ENCODE measurements at regions not wholly inside any gene's neighbourhood (a gene's known extent, or its start where the extent isn't known, plus 50 kb on each side); places are given as distances from the start of the nearest gene placed in this dataset.

- H3K27ac ChIP-seq (ENCODE audit: low read length) = no peak overlapping the region
- no peak overlapping the region for H3K9ac ChIP-seq (ENCODE audit: low read length)
- no peaks in the 10 kb centered on the region for H3K27me3 ChIP-seq (ENCODE audit: control insufficient read depth, insufficient read depth, low read length)
- no peak overlapping the region for H3K4me3 ChIP-seq (ENCODE audit: low read length)
- H3K4me1 ChIP-seq (ENCODE audit: control insufficient read depth, low read depth, low read length) = peaks cover 33% of the 10 kb centered on the region
- H3K9me3 ChIP-seq (ENCODE audit: control insufficient read depth, low read depth, low read length) = no peaks in the 10 kb centered on the region
- no peaks in the 10 kb centered on the region for H3K36me3 ChIP-seq (ENCODE audit: control insufficient read depth, low read depth, low read length)
Measured at GRCh38 chr3:117695321-117695720, 985.7 kb downstream of the TUSC7 start.

DNA sequence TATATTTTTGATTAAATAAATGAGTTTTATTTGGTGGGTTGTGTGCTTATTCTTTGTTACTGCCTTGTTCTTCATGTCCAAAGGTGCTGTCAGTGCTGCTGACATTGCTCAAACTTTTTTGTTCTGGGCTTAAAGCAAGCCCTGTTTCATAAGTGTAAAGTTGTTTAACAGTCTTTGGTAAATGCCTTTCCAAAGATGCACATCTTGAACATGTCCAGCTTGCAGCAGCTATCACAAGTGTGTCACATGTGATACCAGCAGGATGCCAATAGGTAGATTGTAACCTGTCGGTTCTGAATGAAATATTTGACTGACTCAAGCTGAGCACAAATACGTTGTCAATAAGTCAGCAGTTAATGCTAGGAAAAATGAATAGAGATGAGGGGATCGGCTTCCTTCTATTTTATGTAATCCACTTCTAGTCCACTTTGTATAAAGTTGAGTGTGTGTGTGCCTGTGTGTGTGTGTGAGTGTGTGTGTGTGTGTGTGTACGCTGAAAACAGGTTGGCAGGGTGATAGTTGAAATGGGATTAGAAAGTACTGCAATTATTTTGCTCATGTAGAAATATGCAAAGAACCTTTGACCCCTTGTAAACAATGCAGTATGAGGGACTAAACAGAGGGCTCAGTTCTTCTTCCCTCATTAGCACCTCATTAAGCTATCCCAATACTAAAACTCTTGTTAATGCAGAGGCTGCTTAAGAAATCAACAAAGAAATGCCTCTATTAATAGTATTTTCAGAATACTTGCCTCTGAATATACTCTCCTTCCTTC, 986.5 kb downstream of the TUSC7 start:
- H3K9me3 ChIP-seq (ENCODE audit: control insufficient read depth, low read depth, low read length) = no peaks in the 10 kb centered on the region
- H3K4me3 ChIP-seq (ENCODE audit: low read length) = no peak overlapping the region
- H3K27ac ChIP-seq (ENCODE audit: low read length) = no peak overlapping the region
- no peak overlapping the region for H3K9ac ChIP-seq (ENCODE audit: low read length)
- no peaks in the 10 kb centered on the region for H3K27me3 ChIP-seq (ENCODE audit: control insufficient read depth, insufficient read depth, low read length)
- H3K4me1 ChIP-seq (ENCODE audit: control insufficient read depth, low read depth, low read length) = peaks cover 33% of the 10 kb centered on the region
- H3K36me3 ChIP-seq (ENCODE audit: control insufficient read depth, low read depth, low read length) = no peaks in the 10 kb centered on the region

DNA sequence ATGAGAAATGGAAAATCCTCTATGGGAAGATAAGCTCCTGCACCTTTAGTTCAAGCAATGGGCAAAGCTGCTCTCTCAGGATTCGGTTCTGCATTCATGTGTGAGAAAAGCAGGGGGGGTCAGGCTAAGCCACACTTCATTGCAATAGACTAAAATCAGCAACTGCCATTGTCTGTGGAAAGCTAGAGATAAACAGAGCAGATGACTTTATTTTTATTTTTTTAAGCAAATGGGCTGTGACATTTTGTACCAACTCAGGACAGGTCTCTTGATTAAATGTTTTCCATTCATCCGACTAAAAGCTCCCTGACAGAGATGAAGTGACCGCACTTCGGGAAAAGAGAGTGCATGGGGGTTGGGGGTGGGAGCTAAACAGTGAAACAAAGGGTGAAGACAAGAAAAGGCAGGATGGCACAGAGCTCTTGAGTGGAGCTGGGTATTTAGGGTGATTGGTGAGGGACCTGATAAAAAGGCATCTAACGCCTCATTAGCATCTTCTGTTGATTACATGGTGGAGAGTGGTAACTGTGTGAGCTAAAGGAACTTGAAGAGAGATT, 987.4 kb downstream of the TUSC7 start:
- Histone ChIP-seq H3K27me3 (ENCODE audit: control insufficient read depth, insufficient read depth, low read length) (no peaks in the 10 kb centered on the region), H3K4me3 (ENCODE audit: low read length) (no peak overlapping the region), H3K36me3 (ENCODE audit: control insufficient read depth, low read depth, low read length) (no peaks in the 10 kb centered on the region), H3K4me1 (ENCODE audit: control insufficient read depth, low read depth, low read length) (peaks cover 27% of the 10 kb centered on the region), H3K9me3 (ENCODE audit: control insufficient read depth, low read depth, low read length) (no peaks in the 10 kb centered on the region), H3K27ac (ENCODE audit: low read length) (no peak overlapping the region), H3K9ac (ENCODE audit: low read length) (no peak overlapping the region)

DNA sequence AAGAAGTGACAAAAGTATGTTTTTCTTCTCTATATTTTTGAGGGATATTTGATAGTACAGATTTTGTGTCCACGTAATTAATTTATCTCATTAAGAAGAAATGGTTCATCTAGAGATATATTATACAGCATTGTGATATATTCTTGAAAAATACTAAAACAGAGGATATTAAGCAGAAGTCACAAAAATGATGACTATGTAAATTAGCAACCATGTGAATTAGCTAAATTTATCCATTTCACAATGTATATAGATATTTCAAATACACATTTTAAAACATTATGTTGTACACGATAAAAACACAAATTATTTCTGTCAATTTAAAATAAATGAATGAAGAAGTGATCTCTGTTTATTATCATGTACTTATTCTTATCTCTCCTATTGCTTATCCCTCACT, 989.5 kb downstream of the TUSC7 start:
- no peaks in the 10 kb centered on the region for H3K9me3 ChIP-seq (ENCODE audit: control insufficient read depth, low read depth, low read length)
- no peak overlapping the region for H3K9ac ChIP-seq (ENCODE audit: low read length)
- no peaks in the 10 kb centered on the region for H3K27me3 ChIP-seq (ENCODE audit: control insufficient read depth, insufficient read depth, low read length)
- H3K36me3 ChIP-seq (ENCODE audit: control insufficient read depth, low read depth, low read length) = no peaks in the 10 kb centered on the region
- H3K27ac ChIP-seq (ENCODE audit: low read length) = no peak overlapping the region
- H3K4me3 ChIP-seq (ENCODE audit: low read length) = no peak overlapping the region
- peaks cover 14% of the 10 kb centered on the region for H3K4me1 ChIP-seq (ENCODE audit: control insufficient read depth, low read depth, low read length)

- Histone ChIP-seq H3K27ac (ENCODE audit: low read length) (no peak overlapping the region), H3K9me3 (ENCODE audit: control insufficient read depth, low read depth, low read length) (no peaks in the 10 kb centered on the region), H3K9ac (ENCODE audit: low read length) (no peak overlapping the region), H3K27me3 (ENCODE audit: control insufficient read depth, insufficient read depth, low read length) (no peaks in the 10 kb centered on the region), H3K36me3 (ENCODE audit: control insufficient read depth, low read depth, low read length) (no peaks in the 10 kb centered on the region), H3K4me1 (ENCODE audit: control insufficient read depth, low read depth, low read length) (peaks cover 14% of the 10 kb centered on the region), H3K4me3 (ENCODE audit: low read length) (no peak overlapping the region)
Measured at GRCh38 chr3:117700573-117701360, 991.2 kb downstream of the TUSC7 start.

- H3K27ac ChIP-seq (ENCODE audit: low read length) = no peak overlapping the region
- H3K4me1 ChIP-seq (ENCODE audit: control insufficient read depth, low read depth, low read length) = no peaks in the 10 kb centered on the region
- H3K9me3 ChIP-seq (ENCODE audit: control insufficient read depth, low read depth, low read length) = no peaks in the 10 kb centered on the region
- no peaks in the 10 kb centered on the region for H3K36me3 ChIP-seq (ENCODE audit: control insufficient read depth, low read depth, low read length)
- no peak overlapping the region for H3K9ac ChIP-seq (ENCODE audit: low read length)
- H3K4me3 ChIP-seq (ENCODE audit: low read length) = no peak overlapping the region
- H3K27me3 ChIP-seq (ENCODE audit: control insufficient read depth, insufficient read depth, low read length) = no peaks in the 10 kb centered on the region
Measured at GRCh38 chr3:117705011-117705410, 995.4 kb downstream of the TUSC7 start.

DNA sequence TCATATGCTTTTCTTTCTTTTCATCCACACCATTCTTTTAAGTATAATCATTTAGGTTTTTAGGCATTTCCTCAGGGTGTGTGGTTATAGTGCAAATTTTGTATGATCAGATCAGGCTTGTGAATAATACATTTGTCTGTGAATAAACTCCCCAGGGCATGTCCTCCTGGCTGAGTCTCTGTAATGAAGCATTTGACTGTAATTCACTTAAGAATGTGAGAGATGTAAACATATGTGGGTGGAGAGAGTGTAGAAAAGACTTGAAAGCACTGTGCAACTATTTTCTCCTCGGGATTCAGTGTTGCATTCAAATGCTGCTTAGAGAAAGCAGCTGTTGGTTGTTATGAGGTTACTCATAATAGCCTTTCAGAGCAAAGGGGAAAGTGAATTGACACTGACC, 996.5 kb downstream of the TUSC7 start:
- H3K27ac ChIP-seq (ENCODE audit: low read length) = no peak overlapping the region
- no peaks in the 10 kb centered on the region for H3K36me3 ChIP-seq (ENCODE audit: control insufficient read depth, low read depth, low read length)

DNA sequence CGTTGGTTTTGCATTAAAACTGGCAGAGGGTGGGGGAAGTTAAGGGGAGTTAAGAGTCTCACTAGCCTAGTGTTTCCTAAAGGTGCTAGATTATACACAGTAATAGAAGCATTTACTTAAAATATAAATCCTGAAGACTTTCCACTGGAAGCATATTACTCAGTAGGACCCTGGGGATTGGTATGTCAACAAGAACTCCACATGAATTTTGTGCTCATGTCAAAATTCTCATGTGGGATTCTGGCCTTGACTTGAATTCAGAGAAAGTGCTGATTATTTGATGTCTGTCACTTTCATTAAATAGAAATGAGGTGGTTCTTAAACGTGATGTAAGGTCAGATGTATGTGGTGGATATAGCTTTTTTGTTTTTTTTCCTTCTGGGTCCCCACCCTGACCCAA, 997.2 kb downstream of the TUSC7 start:
- Histone ChIP-seq H3K4me3 (ENCODE audit: low read length) (no peak overlapping the region), H3K27me3 (ENCODE audit: control insufficient read depth, insufficient read depth, low read length) (no peaks in the 10 kb centered on the region), H3K36me3 (ENCODE audit: control insufficient read depth, low read depth, low read length) (no peaks in the 10 kb centered on the region), H3K4me1 (ENCODE audit: control insufficient read depth, low read depth, low read length) (no peaks in the 10 kb centered on the region), H3K27ac (ENCODE audit: low read length) (no peak overlapping the region), H3K9me3 (ENCODE audit: control insufficient read depth, low read depth, low read length) (no peaks in the 10 kb centered on the region), H3K9ac (ENCODE audit: low read length) (no peak overlapping the region)

More for the DNA sequence above, 996.5 kb downstream of the TUSC7 start:
- Histone ChIP-seq H3K4me1 (ENCODE audit: control insufficient read depth, low read depth, low read length) (no peaks in the 10 kb centered on the region), H3K27me3 (ENCODE audit: control insufficient read depth, insufficient read depth, low read length) (no peaks in the 10 kb centered on the region), H3K4me3 (ENCODE audit: low read length) (no peak overlapping the region), H3K9me3 (ENCODE audit: control insufficient read depth, low read depth, low read length) (no peaks in the 10 kb centered on the region), H3K9ac (ENCODE audit: low read length) (no peak overlapping the region)

DNA sequence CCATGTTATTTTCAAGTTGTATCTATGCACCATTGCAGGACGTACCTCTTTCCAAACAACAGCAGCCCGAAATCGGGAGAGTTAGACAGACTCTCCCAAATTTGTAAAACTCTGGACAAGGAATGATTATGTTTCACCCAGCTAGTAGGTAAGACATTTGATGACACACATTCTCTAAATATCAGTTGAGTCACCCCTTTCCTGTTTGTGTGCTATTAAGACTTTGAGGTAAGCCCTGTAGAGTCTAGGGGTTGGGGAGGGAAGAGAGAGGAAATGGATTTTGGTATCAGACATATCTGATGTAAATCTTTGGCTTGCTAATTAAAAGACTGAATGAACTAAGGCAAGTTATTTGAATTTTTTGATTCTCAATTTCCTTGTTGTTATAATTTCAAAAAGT, 999.0 kb downstream of the TUSC7 start:
- Histone ChIP-seq H3K4me1 (ENCODE audit: control insufficient read depth, low read depth, low read length) (no peaks in the 10 kb centered on the region), H3K9me3 (ENCODE audit: control insufficient read depth, low read depth, low read length) (no peaks in the 10 kb centered on the region), H3K36me3 (ENCODE audit: control insufficient read depth, low read depth, low read length) (no peaks in the 10 kb centered on the region), H3K27ac (ENCODE audit: low read length) (no peak overlapping the region), H3K27me3 (ENCODE audit: control insufficient read depth, insufficient read depth, low read length) (no peaks in the 10 kb centered on the region), H3K9ac (ENCODE audit: low read length) (no peak overlapping the region), H3K4me3 (ENCODE audit: low read length) (no peak overlapping the region)

GRCh38 chr3:117709108-117709507, 999.5 kb downstream of the TUSC7 start:
- no peak overlapping the region for H3K27ac ChIP-seq (ENCODE audit: low read length)
- no peaks in the 10 kb centered on the region for H3K27me3 ChIP-seq (ENCODE audit: control insufficient read depth, insufficient read depth, low read length)
- H3K4me1 ChIP-seq (ENCODE audit: control insufficient read depth, low read depth, low read length) = no peaks in the 10 kb centered on the region
- H3K36me3 ChIP-seq (ENCODE audit: control insufficient read depth, low read depth, low read length) = no peaks in the 10 kb centered on the region
- H3K4me3 ChIP-seq (ENCODE audit: low read length) = no peak overlapping the region
- no peak overlapping the region for H3K9ac ChIP-seq (ENCODE audit: low read length)
- H3K9me3 ChIP-seq (ENCODE audit: control insufficient read depth, low read depth, low read length) = no peaks in the 10 kb centered on the region

DNA sequence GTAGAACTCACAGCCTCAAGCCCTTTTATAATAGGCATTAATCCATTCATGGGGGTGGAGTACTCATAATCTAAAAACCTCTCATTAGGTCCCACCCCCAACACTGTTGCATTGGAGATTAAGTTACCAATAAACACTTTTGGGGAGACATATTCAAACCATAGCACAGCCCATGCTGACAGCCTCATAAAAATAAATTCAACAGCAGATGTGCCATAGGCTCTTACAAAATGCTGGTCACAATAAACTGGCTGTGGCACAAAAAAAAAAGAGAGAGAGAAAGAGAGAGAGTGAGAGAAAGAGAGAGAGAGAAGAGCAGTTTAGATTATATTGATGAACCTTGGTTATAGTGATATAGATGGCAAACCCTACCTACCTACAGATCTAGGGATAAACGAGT, 1000.9 kb downstream of the TUSC7 start:
- Histone ChIP-seq H3K27me3 (ENCODE audit: control insufficient read depth, insufficient read depth, low read length) (no peaks in the 10 kb centered on the region), H3K9me3 (ENCODE audit: control insufficient read depth, low read depth, low read length) (no peaks in the 10 kb centered on the region), H3K4me1 (ENCODE audit: control insufficient read depth, low read depth, low read length) (no peaks in the 10 kb centered on the region), H3K27ac (ENCODE audit: low read length) (no peak overlapping the region), H3K4me3 (ENCODE audit: low read length) (no peak overlapping the region), H3K9ac (ENCODE audit: low read length) (no peak overlapping the region), H3K36me3 (ENCODE audit: control insufficient read depth, low read depth, low read length) (no peaks in the 10 kb centered on the region)

Data from iPS-18a (cell line).